ENCODE measurements at regions not wholly inside any gene's neighbourhood (a gene's known extent, or its start where the extent isn't known, plus 50 kb on each side); places are given as distances from the start of the nearest gene placed in this dataset.

DNA sequence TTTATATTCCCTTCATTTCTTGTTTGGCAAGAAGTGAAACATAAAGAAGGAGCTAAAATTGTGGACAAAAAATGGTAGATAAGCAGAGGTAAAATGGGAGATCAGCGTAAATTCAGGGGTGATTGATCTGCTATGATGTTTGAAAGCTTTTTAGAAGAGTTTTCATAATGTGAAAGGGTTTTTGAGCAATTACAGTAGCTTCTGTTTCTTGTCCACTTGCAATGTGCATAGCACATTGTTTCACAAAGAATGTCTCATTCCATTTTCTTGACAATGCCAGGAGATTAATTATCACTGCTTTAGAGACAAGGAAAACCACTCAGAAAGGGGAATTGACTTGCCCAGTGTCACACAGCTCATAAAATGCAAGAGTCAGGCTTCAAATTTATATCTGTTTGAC, 65.9 kb upstream of the PLPPR4 start:
- no peak overlapping the region for H3K4me3 ChIP-seq (ENCODE audit: low read depth, low read length)
- no peak overlapping the region for H3K9ac ChIP-seq
- H2AFZ ChIP-seq, result no peak overlapping the region
- no peak overlapping the region for H3K27ac ChIP-seq
- H3K79me2 ChIP-seq, result no peaks in the 10 kb centered on the region
- no peaks in the 10 kb centered on the region for H3K27me3 ChIP-seq (ENCODE audit: control insufficient read depth, insufficient read depth, low read length)
- H3K9me3 ChIP-seq (ENCODE audit: control insufficient read depth, low read length), result no peaks in the 10 kb centered on the region
- no peaks in the 10 kb centered on the region for H3K36me3 ChIP-seq (ENCODE audit: control insufficient read depth, insufficient read depth, low read length)
- TF ChIP-seq, protein P1, sequence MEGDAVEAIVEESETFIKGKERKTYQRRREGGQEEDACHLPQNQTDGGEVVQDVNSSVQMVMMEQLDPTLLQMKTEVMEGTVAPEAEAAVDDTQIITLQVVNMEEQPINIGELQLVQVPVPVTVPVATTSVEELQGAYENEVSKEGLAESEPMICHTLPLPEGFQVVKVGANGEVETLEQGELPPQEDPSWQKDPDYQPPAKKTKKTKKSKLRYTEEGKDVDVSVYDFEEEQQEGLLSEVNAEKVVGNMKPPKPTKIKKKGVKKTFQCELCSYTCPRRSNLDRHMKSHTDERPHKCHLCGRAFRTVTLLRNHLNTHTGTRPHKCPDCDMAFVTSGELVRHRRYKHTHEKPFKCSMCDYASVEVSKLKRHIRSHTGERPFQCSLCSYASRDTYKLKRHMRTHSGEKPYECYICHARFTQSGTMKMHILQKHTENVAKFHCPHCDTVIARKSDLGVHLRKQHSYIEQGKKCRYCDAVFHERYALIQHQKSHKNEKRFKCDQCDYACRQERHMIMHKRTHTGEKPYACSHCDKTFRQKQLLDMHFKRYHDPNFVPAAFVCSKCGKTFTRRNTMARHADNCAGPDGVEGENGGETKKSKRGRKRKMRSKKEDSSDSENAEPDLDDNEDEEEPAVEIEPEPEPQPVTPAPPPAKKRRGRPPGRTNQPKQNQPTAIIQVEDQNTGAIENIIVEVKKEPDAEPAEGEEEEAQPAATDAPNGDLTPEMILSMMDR (IDR thresholded peaks at IDR 0.05), result no peak
- H3K4me1 ChIP-seq, result no peaks in the 10 kb centered on the region
- H3K4me2 ChIP-seq (ENCODE audit: low read length), result no peak overlapping the region

DNA sequence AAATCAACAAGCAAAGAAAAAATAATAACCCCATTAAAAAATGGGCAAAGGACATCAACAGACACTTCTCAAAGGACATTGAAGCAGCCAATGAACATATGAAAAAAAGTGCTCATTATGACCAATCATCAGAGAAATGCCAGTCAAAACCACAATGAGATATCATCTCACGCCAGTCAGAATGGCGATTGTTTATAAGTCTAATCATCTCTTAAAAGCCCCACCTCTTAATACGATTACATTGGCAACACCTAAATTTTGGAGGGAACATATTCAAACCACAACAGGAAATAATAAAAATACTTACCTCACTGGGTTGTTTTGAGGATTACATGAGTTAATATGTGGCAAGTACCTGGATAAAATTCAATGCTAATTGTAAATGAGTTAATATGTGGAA, 57.1 kb upstream of the PLPPR4 start:
- Histone ChIP-seq H3K4me2 (ENCODE audit: low read length) (no peak overlapping the region), H3K4me3 (ENCODE audit: low read depth, low read length) (no peak overlapping the region), H3K9ac (no peak overlapping the region), H3K4me1 (no peaks in the 10 kb centered on the region), H2AFZ (no peak overlapping the region), H3K27ac (no peak overlapping the region), H3K27me3 (ENCODE audit: control insufficient read depth, insufficient read depth, low read length) (no peaks in the 10 kb centered on the region), H3K9me3 (ENCODE audit: control insufficient read depth, low read length) (no peaks in the 10 kb centered on the region), H3K36me3 (ENCODE audit: control insufficient read depth, insufficient read depth, low read length) (no peaks in the 10 kb centered on the region), H3K79me2 (no peaks in the 10 kb centered on the region)
- TF ChIP-seq, protein P1 (IDR thresholded peaks at IDR 0.05), result no peak
